GM12864 (cell line): ENCODE measurements at regions not wholly inside any gene's neighbourhood (a gene's known extent, or its start where the extent isn't known, plus 50 kb on each side); places are given as distances from the start of the nearest gene placed in this dataset.

ENCODE experiments used
- DNase-seq: peaks from one replicate; pipeline ENCODE4 v3.0.0-alpha.2; 2011; ENCODE audit warnings: low read depth
- H3K4me3 ChIP-seq: 2 replicates; pipeline ENCODE4 v1.5.1; 2011; ENCODE audit warnings: mild to moderate bottlenecking, low read depth, low read length, control low read depth
- CTCF ChIP-seq: IDR thresholded peaks from 2 replicates; pipeline ENCODE4 v1.5.1; 2011; ENCODE audit warnings: low read depth, mild to moderate bottlenecking, moderate library complexity, low read length, control low read depth, inconsistent platforms; ENCODE audit errors: missing control alignments

GRCh38 chr6:8195040-8195713, 92.8 kb upstream of the EEF1E1 start:
- TF ChIP-seq CTCF = peak; percentile 36
- DNase-seq = no peak
- no peak overlapping the region for H3K4me3 ChIP-seq

- DNase-seq = no peak
- TF ChIP-seq CTCF = no peak
- no peak overlapping the region for H3K4me3 ChIP-seq
These were observed 92.1 kb upstream of the EEF1E1 start for GRCh38 chr6:8194490-8194889.

GRCh38 chr6:8193541-8193940, 91.2 kb upstream of the EEF1E1 start:
- no peak for DNase-seq
- no peak overlapping the region for H3K4me3 ChIP-seq
- no peak for TF ChIP-seq CTCF

- no peak for DNase-seq
- H3K4me3 ChIP-seq = no peak overlapping the region
- TF ChIP-seq CTCF = no peak
These were observed 90.2 kb upstream of the EEF1E1 start for GRCh38 chr6:8192597-8192996.

GRCh38 chr6:8192067-8192466, 89.7 kb upstream of the EEF1E1 start:
- no peak for DNase-seq
- H3K4me3 ChIP-seq = no peak overlapping the region
- TF ChIP-seq CTCF = no peak

GRCh38 chr6:8191629-8192028, 89.3 kb upstream of the EEF1E1 start:
- no peak overlapping the region for H3K4me3 ChIP-seq
- no peak for DNase-seq
- no peak for TF ChIP-seq CTCF

- H3K4me3 ChIP-seq = no peak overlapping the region
- DNase-seq = no peak
- TF ChIP-seq CTCF = no peak
These were observed 84.9 kb upstream of the EEF1E1 start for GRCh38 chr6:8187209-8187608.
